T-cell (primary cell): ENCODE measurements at regions not wholly inside any gene's neighbourhood (a gene's known extent, or its start where the extent isn't known, plus 50 kb on each side); places are given as distances from the start of the nearest gene placed in this dataset.

Experiments used
- ATAC-seq, 4 experiments: fragments of 200-7000 bp in 3 of 4; fragments of 150-1000 bp in 1 of 4; cut with Tn5 transposase; replicated peaks in 1 of 4; 1 replicate in 3 of 4; 2 replicates in 1 of 4; pipeline ENCODE4 v1.10.0; 2021; ENCODE audit warnings: moderate library complexity in 3 of 4, mild to moderate bottlenecking in 2 of 4, moderate number of reproducible peaks in 1 of 4
- CTCF ChIA-PET, 2 donors: fragments of 300-600 bp; sonication (Branson Sonifier 250); formaldehyde crosslinking; loops; one replicate each; lab custom pipeline; 2022; ENCODE audit warnings: antibody characterized with exemption in 2 of 2; lab: Charles Lee
- POLR2A ChIA-PET, 2 donors: fragments of 300-600 bp; sonication (Branson Sonifier 250); formaldehyde crosslinking; loops; one replicate each; lab custom pipeline; 2022; ENCODE audit warnings: antibody characterized with exemption in 2 of 2; lab: Charles Lee
- DNase-seq, 35 experiments: peaks; one replicate each; pipeline versions ENCODE4 v3.0.0 to v3.0.0-alpha.2; 2013 to 2023
- H3K27ac ChIP-seq: one replicate; pipeline ENCODE4 v1.5.1; 2013; ENCODE audit warnings: low read length
- H3K27me3 ChIP-seq, 2 experiments: replicated peaks in 1 of 2; 1 replicate in 1 of 2; 2 replicates in 1 of 2; pipeline versions ENCODE4 v1.6.1 to v1.7.0; 2013; ENCODE audit warnings: low read length in 1 of 2, mixed read lengths in 1 of 2; ENCODE audit not compliant: control insufficient read depth in 2 of 2, insufficient read depth in 2 of 2; ENCODE audit errors: extremely low read depth in 1 of 2
- H3K36me3 ChIP-seq, 2 donors: 1 replicate in 1 of 2; 2 replicates in 1 of 2; pipeline versions ENCODE4 v1.6.1 to v1.7.0; 2013; ENCODE audit warnings: low read length in 1 of 2; ENCODE audit not compliant: control insufficient read depth in 2 of 2, insufficient read depth in 1 of 2; ENCODE audit errors: extremely low read depth in 1 of 2
- H3K4me1 ChIP-seq, 2 experiments: 1 replicate in 1 of 2; 2 replicates in 1 of 2; pipeline versions ENCODE4 v1.6.1 to v1.7.0; 2013; ENCODE audit warnings: low read length in 2 of 2, mixed read lengths in 1 of 2; ENCODE audit not compliant: insufficient read depth in 2 of 2, control insufficient read depth in 1 of 2; ENCODE audit errors: extremely low read depth in 1 of 2
- H3K4me3 ChIP-seq, 2 donors: 1 replicate in 1 of 2; 2 replicates in 1 of 2; pipeline versions ENCODE4 v1.5.1 to v1.7.0; 2013; ENCODE audit warnings: mild to moderate bottlenecking in 2 of 2, low read length in 1 of 2, moderate library complexity in 1 of 2; ENCODE audit not compliant: control insufficient read depth in 1 of 2; ENCODE audit errors: extremely low read depth in 1 of 2
- H3K9me3 ChIP-seq: 2 replicates; pipeline ENCODE4 v1.7.0; 2013
- H3K27ac Mint-ChIP-seq, 2 donors: one replicate each; pipeline ENCODE4 v1.8.0; 2020 to 2021; ENCODE audit warnings: mild to moderate bottlenecking in 2 of 2, mixed read lengths in 2 of 2
- H3K27me3 Mint-ChIP-seq, 2 donors: one replicate each; pipeline ENCODE4 v1.8.0; 2021 to 2022; ENCODE audit warnings: mixed read lengths in 2 of 2
- H3K36me3 Mint-ChIP-seq: one replicate; pipeline ENCODE4 v1.8.0; 2021; ENCODE audit warnings: mixed read lengths
- H3K4me1 Mint-ChIP-seq, 3 donors: one replicate each; pipeline ENCODE4 v1.8.0; 2020 to 2022; ENCODE audit warnings: mixed read lengths in 3 of 3, mild to moderate bottlenecking in 1 of 3
- H3K4me3 Mint-ChIP-seq, 3 donors: one replicate each; pipeline ENCODE4 v1.8.0; 2020 to 2022; ENCODE audit warnings: mild to moderate bottlenecking in 3 of 3, mixed read lengths in 3 of 3, moderate library complexity in 3 of 3
- H3K9me3 Mint-ChIP-seq, 3 donors: one replicate each; pipeline ENCODE4 v1.8.0; 2020 to 2022; ENCODE audit warnings: mixed read lengths in 3 of 3
- WGBS: methylation state at CpG from one replicate; pipeline ENCODE4 v1.1.5; 2013; ENCODE audit warnings: missing lambda C conversion rate; ENCODE audit not compliant: insufficient coverage; 5-methylcytosine and 5-hydroxymethylcytosine counted together

GRCh38 chr6:98560841-98561240, 273.5 kb upstream of the POU3F2 start:
- Histone ChIP-seq H3K4me1 (no peaks in the 10 kb centered on the region), H3K27me3 (no peaks in the 10 kb centered on the region), H3K9me3 (no peaks in the 10 kb centered on the region), H3K36me3 (no peaks in the 10 kb centered on the region), H3K27ac (no peak overlapping the region), H3K4me3 (no peak overlapping the region)
- POLR2A ChIA-PET: no interaction called here
- ATAC-seq (no peak), DNase-seq (no peak)
- CTCF ChIA-PET: interaction anchor here in 1 of 2 donors (0.6 kb wide), 1 partner anchor 281 kb away, joined by 3 read pairs; no protein-coding TSS in a partner anchor
- H3K4me1 Mint-ChIP-seq: no peaks in the 10 kb centered on the region
- H3K27me3 Mint-ChIP-seq: no peaks in the 10 kb centered on the region
- no peak overlapping the region for H3K4me3 Mint-ChIP-seq
- WGBS: no CpG with 5 or more reads among the region's 5 CpGs
- no peaks in the 10 kb centered on the region for H3K36me3 Mint-ChIP-seq
- H3K9me3 Mint-ChIP-seq: peaks cover 0 to 2% (median 0%) of the 10 kb centered on the region in 3 donors
- no peak overlapping the region for H3K27ac Mint-ChIP-seq

GRCh38 chr6:98566126-98566525, 268.2 kb upstream of the POU3F2 start:
- DNase-seq (no peak), ATAC-seq (no peak)
- H3K27ac Mint-ChIP-seq: no peak overlapping the region
- Histone ChIP-seq H3K9me3 (no peaks in the 10 kb centered on the region), H3K36me3 (no peaks in the 10 kb centered on the region), H3K27me3 (no peaks in the 10 kb centered on the region), H3K4me3 (no peak overlapping the region), H3K27ac (no peak overlapping the region), H3K4me1 (no peaks in the 10 kb centered on the region)
- ChIA-PET POLR2A (no interaction called here), CTCF (no interaction called here)
- peaks cover 0 to 3% (median 2%) of the 10 kb centered on the region in 3 donors for H3K9me3 Mint-ChIP-seq
- H3K27me3 Mint-ChIP-seq: peaks cover 0 to 3% of the 10 kb centered on the region in 2 donors
- H3K4me3 Mint-ChIP-seq: no peak overlapping the region
- H3K4me1 Mint-ChIP-seq: no peaks in the 10 kb centered on the region
- H3K36me3 Mint-ChIP-seq: no peaks in the 10 kb centered on the region
- no CpG with 5 or more reads among the region's 1 CpG for WGBS

GRCh38 chr6:98572579-98572978, 261.8 kb upstream of the POU3F2 start:
- CTCF ChIA-PET: no interaction called here
- H3K9me3 Mint-ChIP-seq: peaks cover 0 to 1% (median 0%) of the 10 kb centered on the region in 3 donors
- H3K4me3 Mint-ChIP-seq: no peak overlapping the region

GRCh38 chr6:98574984-98575383, 259.4 kb upstream of the POU3F2 start:
- ChIA-PET CTCF (interaction anchor here in 1 of 2 donors (0.7 kb wide), 1 partner anchor 38 kb away, joined by 3 read pairs; no protein-coding TSS in a partner anchor), POLR2A (no interaction called here)
- WGBS: 42% methylated on average over 3 of the region's 5 CpGs
- no peaks in the 10 kb centered on the region for H3K27me3 ChIP-seq
- H3K4me3 ChIP-seq: no peak overlapping the region
- DNase-seq (no peak), ATAC-seq (no peak)
- H3K36me3 Mint-ChIP-seq: no peaks in the 10 kb centered on the region
- no peak overlapping the region for H3K27ac Mint-ChIP-seq
- H3K4me1 ChIP-seq: no peaks in the 10 kb centered on the region
- H3K9me3 ChIP-seq: no peaks in the 10 kb centered on the region
- H3K4me3 Mint-ChIP-seq: no peak overlapping the region
- H3K9me3 Mint-ChIP-seq: no peaks in the 10 kb centered on the region
- no peak overlapping the region for H3K27ac ChIP-seq
- H3K27me3 Mint-ChIP-seq: no peaks in the 10 kb centered on the region
- H3K36me3 ChIP-seq: no peaks in the 10 kb centered on the region
- no peaks in the 10 kb centered on the region for H3K4me1 Mint-ChIP-seq

More at GRCh38 chr6:98572579-98572978, 261.8 kb upstream of the POU3F2 start:
- H3K4me1 Mint-ChIP-seq: no peaks in the 10 kb centered on the region
- H3K27me3 Mint-ChIP-seq: peaks cover 0 to 1% of the 10 kb centered on the region in 2 donors
- no peaks in the 10 kb centered on the region for H3K4me1 ChIP-seq
- DNase-seq (no peak), ATAC-seq (no peak)
- POLR2A ChIA-PET: no interaction called here
- H3K9me3 ChIP-seq: no peaks in the 10 kb centered on the region
- no peak overlapping the region for H3K27ac ChIP-seq
- H3K4me3 ChIP-seq: no peak overlapping the region
- no CpG with 5 or more reads among the region's 1 CpG for WGBS
- no peaks in the 10 kb centered on the region for H3K27me3 ChIP-seq
- H3K27ac Mint-ChIP-seq: no peak overlapping the region
- H3K36me3 ChIP-seq: no peaks in the 10 kb centered on the region
- H3K36me3 Mint-ChIP-seq: no peaks in the 10 kb centered on the region

GRCh38 chr6:98576791-98577190, 257.6 kb upstream of the POU3F2 start:
- H3K9me3 Mint-ChIP-seq: no peaks in the 10 kb centered on the region
- ChIA-PET POLR2A (no interaction called here), CTCF (no interaction called here)
- H3K36me3 ChIP-seq: no peaks in the 10 kb centered on the region
- no peaks in the 10 kb centered on the region for H3K4me1 ChIP-seq
- no peak overlapping the region for H3K27ac Mint-ChIP-seq
- ATAC-seq (no peak), DNase-seq (no peak)
- H3K4me3 Mint-ChIP-seq: no peak overlapping the region
- no peaks in the 10 kb centered on the region for H3K27me3 Mint-ChIP-seq
- H3K27ac ChIP-seq: no peak overlapping the region
- H3K9me3 ChIP-seq: no peaks in the 10 kb centered on the region
- no peaks in the 10 kb centered on the region for H3K36me3 Mint-ChIP-seq
- no peak overlapping the region for H3K4me3 ChIP-seq
- H3K4me1 Mint-ChIP-seq: no peaks in the 10 kb centered on the region
- H3K27me3 ChIP-seq: no peaks in the 10 kb centered on the region

GRCh38 chr6:98578016-98578415, 256.4 kb upstream of the POU3F2 start:
- no peaks in the 10 kb centered on the region for H3K36me3 ChIP-seq
- no peaks in the 10 kb centered on the region for H3K36me3 Mint-ChIP-seq
- no CpG with 5 or more reads among the region's 1 CpG for WGBS
- H3K27ac ChIP-seq: no peak overlapping the region
- ChIA-PET POLR2A (interaction anchor here in 1 of 2 donors (0.6 kb wide), 1 partner anchor 48 kb away, joined by 5 read pairs; no protein-coding TSS in a partner anchor), CTCF (no interaction called here)
- DNase-seq: no peak
- ATAC-seq: no peak
- no peaks in the 10 kb centered on the region for H3K9me3 ChIP-seq
- H3K4me3 Mint-ChIP-seq: no peak overlapping the region
- H3K27ac Mint-ChIP-seq: no peak overlapping the region
- H3K27me3 ChIP-seq: no peaks in the 10 kb centered on the region
- H3K9me3 Mint-ChIP-seq: no peaks in the 10 kb centered on the region
- peaks cover 0 to under 1% of the 10 kb centered on the region in 2 donors for H3K27me3 Mint-ChIP-seq
- H3K4me3 ChIP-seq: no peak overlapping the region
- no peaks in the 10 kb centered on the region for H3K4me1 ChIP-seq
- no peaks in the 10 kb centered on the region for H3K4me1 Mint-ChIP-seq

- 100% methylated on average over 1 of the region's 1 CpG for WGBS
- no peak overlapping the region for H3K4me3 ChIP-seq
- H3K9me3 ChIP-seq: no peaks in the 10 kb centered on the region
- DNase-seq (no peak), ATAC-seq (no peak)
- H3K4me1 ChIP-seq: no peaks in the 10 kb centered on the region
- POLR2A ChIA-PET: no interaction called here
- no peak overlapping the region for H3K27ac Mint-ChIP-seq
- CTCF ChIA-PET: no interaction called here
- H3K4me1 Mint-ChIP-seq: no peaks in the 10 kb centered on the region
- H3K27me3 ChIP-seq: no peaks in the 10 kb centered on the region
- H3K4me3 Mint-ChIP-seq: no peak overlapping the region
- H3K36me3 ChIP-seq: no peaks in the 10 kb centered on the region
- peaks cover under 1 to 2% of the 10 kb centered on the region in 2 donors for H3K27me3 Mint-ChIP-seq
- no peaks in the 10 kb centered on the region for H3K36me3 Mint-ChIP-seq
- H3K9me3 Mint-ChIP-seq: no peaks in the 10 kb centered on the region
- H3K27ac ChIP-seq: no peak overlapping the region
These were observed 255.3 kb upstream of the POU3F2 start for GRCh38 chr6:98579079-98579478.
